Putamen (tissue), 1 donor: ENCODE measurements at regions not wholly inside any gene's neighbourhood (a gene's known extent, or its start where the extent isn't known, plus 50 kb on each side); places are given as distances from the start of the nearest gene placed in this dataset.

Source experiments
- DNase-seq: peaks from one replicate; pipeline ENCODE4 v3.0.0-alpha.2; 2016; ENCODE audit warnings: low spot score

DNA sequence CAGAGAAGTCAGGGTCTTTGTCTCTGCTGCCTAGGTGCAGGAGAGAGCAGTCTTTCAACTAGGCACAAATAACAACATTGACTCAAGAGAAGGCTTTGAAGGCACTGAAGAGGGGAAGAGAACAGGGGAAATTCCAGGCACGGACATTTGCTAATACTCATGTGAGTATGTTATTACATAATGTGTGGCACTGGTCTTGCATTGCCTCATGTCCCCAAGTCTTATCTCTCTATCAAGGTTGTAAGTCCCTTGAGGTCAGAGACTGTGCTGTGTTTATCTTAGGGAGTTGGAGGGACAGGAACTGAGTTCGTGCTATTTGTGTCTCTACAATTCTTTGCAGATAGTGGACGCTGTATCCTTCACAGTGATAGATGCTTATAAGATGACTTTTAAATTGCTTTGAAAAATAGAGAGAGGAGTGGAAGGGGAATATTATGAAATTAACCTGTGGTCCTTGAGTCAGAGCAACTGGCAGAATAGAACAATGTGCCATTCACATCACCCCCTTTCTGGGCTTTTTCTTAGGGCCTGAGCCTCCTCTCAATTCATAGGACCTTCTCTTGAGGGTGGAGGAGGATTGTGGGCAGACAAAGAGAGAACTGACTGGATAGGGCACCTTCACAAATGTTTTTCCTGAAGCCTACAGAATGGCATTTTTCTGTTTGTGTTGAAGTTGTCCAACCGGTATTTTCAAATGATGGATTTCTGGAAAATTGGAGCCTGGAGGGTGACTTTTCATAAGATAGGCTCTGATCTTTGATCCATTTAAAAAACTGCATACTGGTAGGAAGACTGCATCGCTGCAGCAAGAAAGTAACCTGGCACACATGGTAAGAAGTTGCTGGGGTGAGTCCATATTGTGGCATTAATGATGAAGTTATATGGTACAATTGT lies 96.6 kb upstream of the CXCR4 start:
- no peak for DNase-seq

DNA sequence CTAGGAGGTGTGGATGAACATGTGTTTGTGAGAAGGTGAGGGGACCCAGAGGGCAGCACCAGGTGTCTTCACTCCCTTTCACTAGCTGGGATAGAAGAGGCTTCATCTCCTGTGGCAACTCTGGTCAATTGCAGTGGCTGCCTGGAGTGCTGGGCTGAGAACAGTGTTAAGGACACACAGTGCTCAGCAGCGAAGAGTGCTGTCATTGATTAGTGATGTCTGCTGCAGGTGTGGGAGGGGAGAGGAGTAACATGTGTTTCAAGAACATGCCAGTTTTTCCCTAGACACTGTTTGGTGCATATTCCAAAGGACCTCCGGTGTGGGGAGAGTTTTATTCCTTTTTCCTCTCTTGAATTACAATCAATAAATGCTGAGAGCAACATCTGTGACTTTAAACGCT lies 95.9 kb upstream of the CXCR4 start:
- DNase-seq: no peak

DNA sequence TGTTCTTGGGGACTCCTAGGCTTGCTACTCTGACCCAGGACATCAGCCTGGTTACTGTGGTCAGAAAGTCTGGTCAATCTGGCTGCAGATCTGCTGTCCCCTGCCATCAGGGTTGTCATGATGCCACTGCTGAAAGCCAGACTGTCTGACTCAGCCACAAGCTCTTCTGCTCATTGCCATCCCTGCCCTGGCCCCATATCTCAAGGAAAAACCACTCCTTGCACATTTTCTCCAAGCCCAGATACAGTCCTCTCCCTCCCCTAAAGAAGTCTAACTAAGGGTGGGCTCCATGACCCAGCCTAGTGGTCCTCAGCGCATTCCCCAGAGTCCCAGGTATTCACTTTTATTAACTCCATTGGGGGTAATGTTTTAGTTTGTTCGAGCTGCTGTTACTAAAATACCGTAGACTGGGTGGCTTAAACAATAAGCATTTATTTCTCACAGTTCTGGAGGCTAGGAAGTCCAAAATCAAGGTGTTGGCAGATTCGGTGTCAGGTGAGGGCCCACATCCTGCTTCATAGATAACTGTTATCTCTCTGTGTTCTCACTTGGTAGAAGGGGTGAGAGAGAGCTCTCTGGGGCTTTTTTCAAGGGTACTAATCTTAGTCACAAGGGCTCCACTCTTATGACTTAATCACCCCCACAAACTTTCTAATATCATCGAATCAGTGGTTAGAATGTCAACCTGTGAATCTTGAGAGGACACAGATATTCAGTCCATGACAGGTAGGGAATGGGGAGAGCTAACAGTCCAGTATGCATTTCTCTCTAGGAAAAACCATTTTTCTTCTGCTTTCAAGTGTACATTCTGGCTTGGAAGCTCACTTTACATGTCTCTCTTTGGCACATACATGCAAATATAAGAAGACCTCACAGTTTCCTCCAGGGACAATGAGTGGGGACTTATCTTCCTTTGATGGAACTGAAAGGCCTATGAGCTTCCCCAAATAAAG lies 94.8 kb upstream of the CXCR4 start:
- DNase-seq: no peak

DNA sequence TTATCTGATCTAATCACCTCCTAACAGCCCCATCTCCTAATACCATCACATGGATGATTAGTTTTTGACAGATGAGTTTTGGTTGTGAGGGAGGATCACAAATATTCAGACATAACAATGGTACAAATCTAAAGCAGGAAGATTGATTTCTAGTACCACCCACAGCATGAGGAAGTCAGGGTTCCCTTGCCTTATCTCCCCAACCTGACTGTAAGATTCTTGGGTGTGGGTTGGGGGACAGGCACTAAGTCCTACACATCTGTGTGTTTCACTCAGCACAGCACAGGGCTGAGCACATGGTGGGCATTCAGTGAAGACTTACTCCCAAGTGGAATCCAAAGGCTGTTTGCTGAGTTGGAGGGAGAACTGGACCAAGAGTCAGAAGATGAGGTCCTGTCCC lies 93.8 kb upstream of the CXCR4 start:
- DNase-seq: no peak

DNA sequence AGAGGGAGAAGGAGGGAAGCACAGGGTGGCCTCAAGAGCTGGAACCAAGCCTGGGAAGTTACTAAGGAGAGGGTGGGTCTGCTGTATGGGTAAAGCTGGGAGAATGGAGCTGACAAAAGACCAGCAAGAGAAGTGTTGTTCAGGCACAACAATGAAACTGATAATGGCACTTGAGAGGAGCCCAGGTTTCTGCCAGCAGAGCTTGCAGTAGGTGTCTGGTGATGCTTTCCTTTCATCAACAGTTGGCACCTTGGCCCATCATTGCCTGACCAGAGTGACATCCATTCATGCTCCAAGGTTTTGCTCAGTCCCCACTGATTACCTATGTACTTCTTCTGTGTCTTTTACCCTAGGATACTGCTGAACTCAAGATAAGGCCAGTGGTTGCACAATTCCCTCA lies 92.9 kb upstream of the CXCR4 start:
- no peak for DNase-seq

DNA sequence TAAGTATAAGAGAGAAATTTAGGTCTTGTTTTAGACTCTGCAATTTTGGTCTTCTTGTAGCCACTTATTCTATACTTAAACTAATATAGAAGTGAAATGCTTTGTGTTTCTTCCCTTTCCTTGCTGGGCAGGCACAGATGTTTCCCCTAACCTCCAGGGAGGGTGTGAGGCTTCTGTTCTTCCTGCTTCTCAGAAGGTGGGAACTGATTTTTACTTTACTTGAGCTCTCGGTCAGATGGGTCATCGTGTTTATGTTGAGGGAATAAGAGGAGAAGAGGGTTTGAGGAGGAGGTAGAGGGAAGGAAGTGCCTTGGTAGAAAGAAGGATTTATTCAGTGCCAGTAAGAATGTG lies 92.5 kb upstream of the CXCR4 start:
- no peak for DNase-seq

DNA sequence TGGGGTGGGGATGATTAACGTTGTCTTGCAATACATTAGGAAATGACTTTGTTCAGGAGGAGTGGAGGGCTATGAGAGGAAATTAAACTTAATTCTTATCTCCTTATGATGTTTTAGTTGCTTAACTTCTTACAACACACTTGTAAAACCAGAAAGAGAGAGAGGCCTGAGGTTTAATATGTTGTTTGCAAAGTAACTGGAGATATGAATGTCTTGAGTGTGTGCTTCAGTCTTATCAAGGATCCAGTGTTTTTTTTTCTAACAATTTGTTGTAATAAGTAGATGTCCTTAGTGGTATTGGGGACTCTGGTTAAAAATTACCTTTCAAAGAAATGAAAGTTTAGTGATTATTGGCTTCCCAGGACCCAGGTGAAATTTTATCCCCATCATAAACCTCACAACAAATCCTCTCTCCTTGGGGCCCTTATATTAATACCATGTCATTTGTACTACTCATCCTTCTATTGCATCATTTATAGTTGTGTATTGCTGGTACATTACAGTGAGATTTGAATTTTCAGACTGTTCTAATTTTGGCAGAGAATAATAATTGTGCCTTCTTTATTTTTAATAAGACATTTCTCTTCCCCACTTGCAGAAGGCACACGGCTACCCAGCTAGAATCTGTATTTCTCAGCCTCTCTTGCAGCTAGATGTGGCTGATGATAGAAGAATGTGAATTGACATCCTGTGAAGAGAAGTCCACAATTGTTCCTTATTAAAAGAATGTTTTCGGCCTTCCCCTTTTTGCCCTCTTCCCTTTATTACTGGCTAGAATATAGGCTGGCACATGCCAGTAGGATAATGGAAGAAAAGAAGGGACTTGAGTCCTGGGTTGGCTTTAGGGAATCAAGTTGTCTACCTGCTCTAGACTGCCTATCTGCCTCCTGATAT lies 91.9 kb upstream of the CXCR4 start:
- no peak for DNase-seq

DNA sequence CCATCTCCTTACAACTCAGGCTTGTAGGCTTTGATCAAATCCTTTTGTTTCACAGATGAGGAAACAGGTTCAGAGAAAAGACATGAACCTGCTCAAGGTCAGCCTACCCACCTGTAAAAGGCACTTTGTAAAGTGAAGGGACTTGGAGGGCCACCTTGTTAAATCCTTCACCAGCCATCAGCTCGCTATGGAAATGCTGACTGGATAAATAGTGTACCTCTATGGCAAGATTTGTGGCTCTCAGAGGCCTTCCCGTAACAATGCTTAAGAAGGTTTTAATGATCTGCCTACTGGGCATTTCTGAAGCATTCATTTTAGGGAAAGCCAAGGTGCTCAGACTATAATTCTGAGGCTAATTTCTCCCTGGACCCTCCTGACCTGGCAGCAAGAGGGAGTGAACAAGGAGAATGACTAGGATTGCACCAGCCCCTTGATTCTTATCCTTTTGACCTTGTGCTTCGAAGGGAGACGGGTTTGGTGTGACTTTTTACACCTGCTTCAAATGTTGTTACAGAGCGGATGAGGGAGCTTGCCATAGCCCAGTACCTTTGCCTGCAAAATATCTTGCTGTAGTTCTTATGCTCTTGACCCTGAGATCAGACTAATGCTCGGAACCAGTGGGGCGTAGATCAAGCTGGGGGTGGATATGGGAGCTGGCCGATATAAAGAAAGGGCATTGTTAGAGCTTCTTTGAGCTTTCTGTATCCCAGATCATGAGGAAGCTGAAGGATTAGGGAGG lies 90.9 kb upstream of the CXCR4 start:
- DNase-seq: no peak

DNA sequence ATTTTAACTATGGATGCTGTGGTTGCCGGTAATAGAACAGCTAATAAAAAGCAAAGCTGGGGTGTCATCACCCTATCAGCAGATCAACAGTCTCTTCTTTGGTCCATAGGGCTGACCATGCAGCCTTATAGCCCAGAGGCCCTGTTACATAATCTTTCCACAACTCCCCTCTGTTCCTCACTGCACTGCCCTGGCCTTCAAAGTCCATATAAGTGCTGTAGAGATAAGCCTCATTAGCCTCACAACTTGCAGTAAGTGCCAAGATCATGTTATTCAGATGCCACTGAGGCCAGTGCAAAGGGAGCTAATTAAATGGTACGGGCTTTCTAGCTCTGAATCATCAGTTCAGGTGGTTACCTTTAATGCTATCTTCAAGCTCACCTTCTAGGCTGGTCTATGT lies 89.7 kb upstream of the CXCR4 start:
- no peak for DNase-seq

DNA sequence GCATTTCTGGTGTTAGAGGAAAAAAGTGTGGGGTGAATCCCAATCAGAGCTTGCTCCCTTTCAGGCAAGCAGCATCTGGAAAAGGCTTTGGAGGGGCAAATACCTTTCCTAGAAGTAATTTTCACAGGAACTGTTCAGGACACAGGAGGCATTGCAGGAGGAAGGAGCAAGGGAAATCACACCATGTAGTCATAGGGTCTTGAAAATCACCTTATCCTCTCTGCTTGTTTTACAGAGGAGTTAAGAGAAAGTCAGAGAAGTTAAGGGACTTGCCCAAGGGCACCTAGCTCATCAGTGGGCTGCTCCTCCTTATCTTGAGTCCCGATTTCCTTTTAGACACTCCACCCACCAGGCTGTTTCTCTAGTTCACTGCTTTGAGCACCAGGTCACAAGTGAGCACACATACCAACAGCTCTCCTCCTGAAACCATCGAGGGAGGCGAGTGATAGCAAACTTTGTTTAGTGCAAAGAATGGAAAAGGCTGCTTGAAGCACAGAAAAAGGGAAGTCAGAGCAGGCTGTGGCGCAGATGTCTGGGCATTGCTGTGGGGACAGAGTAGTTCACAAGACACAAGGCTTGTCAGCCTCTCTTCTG lies 89.2 kb upstream of the CXCR4 start:
- no peak for DNase-seq

DNA sequence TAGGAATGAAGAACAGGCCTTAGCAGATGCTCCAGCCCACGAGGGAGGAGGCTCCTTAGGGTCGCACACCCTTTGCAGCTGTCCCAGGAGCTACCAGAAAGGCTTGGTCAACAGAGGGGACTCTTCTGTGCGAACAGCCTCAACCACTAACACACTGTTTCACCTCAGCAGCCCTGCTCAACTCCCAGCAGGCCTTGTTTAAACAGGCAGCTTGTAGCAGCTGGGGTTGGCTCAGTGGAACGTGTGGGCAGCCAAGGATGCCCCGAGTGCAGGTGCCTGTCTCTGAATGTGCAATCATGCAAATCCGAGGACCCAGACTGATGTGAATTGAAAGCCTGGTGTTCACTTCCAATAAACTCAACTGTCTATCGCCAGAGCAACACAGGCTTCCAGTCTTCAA lies 88.7 kb upstream of the CXCR4 start:
- DNase-seq: no peak

DNA sequence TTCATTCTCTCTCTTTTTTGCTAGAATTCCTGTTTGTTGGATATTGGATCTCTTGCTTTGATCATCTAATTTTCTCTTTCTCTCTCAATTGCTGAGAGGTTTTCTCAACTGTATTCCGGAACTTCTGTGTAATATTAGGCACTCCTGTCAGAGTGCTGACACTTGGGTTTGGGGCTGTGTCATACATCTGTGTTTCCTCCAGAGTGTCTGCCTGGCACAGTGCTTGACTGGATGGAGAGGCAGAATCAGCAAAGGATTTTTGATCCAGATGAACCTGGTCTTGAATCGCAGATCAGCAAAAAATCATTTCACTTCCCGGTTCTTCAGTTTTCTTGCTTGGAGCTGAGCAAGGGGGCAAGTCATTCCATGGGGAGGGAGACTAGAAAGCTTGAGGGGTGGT lies 87.7 kb upstream of the CXCR4 start:
- DNase-seq: no peak

DNA sequence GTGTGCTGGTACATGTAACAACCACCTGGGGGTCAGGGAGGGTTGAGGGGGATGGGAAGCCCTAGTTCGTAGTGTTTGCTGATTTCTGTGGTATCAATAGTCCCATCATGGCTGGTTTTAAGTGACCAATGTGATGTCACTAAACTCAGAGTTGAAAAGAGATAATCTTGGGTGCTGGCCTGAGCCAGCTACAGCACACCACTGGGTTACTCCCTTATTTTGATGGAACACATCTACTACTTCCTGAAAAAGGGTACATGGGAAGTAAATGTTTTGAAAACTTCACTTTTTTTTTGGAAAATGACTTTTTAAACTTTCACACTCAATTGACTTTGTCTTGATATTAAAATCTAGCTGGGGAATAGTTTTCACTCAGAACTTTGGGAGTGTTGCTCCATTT lies 87.0 kb upstream of the CXCR4 start:
- no peak for DNase-seq

DNA sequence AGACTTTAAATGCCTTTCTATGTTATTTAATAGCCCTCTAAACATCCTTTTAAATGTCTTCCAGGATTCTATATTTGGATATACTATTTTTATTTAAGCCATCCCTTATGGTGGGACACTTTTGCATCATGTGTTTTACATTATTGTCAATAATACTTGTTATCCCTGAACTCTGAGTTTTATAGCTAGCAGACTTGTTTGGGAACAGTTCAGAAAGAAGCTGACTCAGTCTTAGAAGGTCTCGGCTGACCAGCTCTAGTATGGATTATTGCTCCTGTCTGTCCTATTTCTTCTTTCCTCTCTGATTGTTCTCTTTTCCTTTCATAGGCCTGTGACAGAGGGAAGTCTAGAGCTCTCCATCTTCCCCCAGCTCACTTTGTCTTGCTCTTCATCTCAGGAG lies 77.3 kb upstream of the CXCR4 start:
- no peak for DNase-seq

DNA sequence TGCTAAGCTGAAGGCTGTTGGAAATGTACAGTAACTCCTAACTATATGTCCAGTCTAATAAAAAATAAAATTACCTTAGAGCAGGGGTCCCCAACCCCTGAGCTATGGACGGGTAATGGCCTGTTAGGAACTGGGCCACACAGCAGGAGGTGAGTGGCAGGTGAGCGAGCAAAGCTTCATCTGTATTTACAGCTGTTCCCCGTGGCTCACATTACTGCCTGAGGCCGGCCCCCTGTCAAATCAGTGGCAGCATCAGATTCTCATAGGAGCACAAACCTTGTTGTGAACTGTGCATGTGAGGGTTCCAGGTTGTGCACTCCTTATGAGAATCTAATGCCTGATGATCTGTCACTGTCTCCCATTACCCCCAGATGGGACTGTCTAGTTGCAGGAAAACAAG lies 73.1 kb upstream of the CXCR4 start:
- DNase-seq: no peak

DNA sequence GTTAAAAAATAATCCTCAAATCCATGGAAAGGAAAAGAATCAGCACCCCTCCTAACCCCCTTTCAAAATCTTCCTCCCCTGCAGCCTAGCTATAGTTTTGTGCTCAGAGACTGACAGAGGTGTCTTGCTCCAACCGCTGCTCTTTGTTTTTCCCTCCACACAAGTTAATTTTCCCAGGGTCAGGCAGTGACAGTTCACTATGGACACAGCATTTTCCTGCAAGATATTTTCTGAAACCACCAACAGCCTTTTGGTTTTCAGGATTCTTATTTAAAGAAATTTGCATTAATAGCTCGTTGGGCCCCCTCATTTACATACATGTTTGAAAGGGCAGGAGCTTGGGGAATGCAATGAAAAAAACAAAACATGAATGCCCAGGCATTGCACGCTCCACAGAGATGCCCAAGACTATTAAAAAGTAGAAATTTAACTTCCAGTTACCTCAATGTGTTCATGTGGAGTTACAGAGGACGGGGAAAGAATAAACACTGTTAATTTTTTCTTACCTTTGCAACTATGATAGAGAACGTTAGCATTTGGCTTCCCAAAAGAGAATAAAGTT lies 71.4 kb upstream of the CXCR4 start:
- no peak for DNase-seq

DNA sequence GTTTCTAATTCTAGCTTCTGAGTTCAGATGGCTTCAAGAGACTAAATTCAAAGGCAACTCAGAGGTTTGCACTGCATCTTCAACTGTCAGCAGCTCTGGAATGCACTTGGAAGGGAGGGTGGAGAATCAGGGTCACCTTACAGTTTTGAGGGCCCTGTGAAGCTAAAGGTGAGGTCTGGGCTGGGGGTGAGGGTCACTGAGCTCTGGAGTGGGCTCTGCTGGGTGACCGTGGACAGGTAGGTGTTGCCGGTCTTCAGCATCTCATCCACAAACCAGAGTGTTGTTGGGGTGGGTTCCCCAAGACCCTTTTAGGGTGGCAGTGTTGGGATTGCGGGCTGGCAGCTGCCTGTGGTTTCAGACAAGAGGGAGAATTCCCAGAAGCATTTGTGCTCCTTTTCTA lies 70.1 kb upstream of the CXCR4 start:
- DNase-seq: no peak

DNA sequence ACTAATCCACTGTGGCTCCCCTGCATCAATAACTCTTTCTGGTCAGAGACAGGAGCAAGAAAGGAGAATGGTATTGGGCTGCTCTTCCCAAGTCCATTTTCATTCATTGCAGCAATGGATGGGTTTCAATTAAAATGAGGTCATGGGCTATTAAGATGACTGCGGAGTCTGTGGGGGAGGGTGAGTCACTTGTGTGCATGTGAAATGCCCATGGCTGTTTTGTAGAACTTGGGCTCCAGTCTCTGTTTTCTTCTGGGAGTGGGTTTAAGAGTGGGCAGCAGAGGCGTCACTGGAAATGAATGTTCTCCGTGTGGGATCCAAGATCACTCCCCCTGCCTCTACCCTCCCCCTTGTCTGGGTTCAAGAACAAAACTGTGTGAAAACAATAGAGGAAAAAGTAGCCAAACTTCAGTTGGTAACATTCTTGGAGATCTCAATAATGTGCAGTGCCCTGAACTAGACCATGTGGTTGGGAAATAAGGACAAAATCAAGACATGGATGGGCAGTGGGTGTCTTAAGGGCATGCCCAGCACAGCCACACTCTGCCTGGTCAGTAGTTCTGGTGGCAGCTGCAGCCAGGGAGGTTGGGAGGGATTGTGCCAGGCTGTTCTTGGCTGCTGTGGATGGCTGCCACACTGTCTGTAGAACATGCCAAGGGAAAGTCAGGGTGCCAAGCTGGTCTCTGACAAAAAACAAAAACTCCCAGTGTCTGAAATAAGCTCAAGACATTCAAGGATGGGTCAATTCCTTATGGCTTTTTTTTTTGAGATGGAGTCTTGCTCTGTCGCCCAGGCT lies 68.2 kb upstream of the CXCR4 start:
- peak; percentile 53 for DNase-seq

DNA sequence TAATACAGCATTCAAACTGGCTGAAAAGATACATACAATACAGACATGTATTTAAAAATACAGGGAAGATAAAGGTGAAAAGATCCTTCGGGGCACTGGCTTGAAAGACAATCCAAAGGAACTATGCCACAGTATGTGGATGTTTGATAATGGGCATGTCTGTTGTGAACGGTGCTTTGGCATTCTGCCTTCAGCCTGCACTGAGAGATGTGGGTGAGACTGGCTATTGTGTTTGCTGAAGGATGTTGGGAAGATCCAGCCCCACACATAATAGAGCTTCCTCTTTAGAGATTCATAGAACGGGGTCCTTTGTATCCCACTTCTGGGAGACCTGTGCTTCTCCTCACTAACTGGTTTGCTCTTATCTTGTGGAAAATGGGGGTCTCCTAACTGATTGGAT lies 65.1 kb upstream of the CXCR4 start:
- DNase-seq: no peak

DNA sequence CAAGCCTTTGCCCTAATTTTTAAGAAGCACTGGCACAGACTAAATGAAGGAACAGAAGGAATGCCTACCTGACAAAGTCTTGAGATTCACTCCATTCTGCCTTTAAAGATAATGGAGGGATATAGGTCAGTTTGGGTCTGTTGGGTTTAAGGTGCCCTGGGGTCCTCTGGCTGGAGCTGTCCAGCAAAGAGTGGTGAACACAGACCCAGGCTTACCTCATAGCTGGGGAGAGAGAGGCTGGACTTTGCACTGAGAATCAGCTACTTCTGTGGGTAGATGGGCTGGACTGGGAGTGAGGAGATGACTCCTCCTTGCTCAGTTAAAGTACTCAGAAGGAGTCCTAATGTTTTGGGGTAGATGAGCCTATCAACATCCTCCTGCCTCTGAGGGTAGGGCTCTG lies 64.4 kb upstream of the CXCR4 start:
- DNase-seq: no peak
